ENCODE measurements at regions not wholly inside any gene's neighbourhood (a gene's known extent, or its start where the extent isn't known, plus 50 kb on each side); places are given as distances from the start of the nearest gene placed in this dataset.

- H3K27me3 Mint-ChIP-seq: no peaks in the 10 kb centered on the region
- H3K4me3 Mint-ChIP-seq: no peak overlapping the region
- DNase-seq (no peak), ATAC-seq (no peak)
- H3K4me1 Mint-ChIP-seq: no peaks in the 10 kb centered on the region
- H3K27ac Mint-ChIP-seq: no peak overlapping the region
- H3K36me3 Mint-ChIP-seq: no peaks in the 10 kb centered on the region
- peaks cover 8% of the 10 kb centered on the region for H3K9me3 Mint-ChIP-seq (ENCODE audit: low read depth)
- CTCF ChIA-PET: no interaction called here
Observed at GRCh38 chr3:154743418-154743817, 313.4 kb upstream of the GPR149 start.

GRCh38 chr3:154734468-154734867, 304.5 kb upstream of the GPR149 start:
- Mint-ChIP-seq H3K9me3 (ENCODE audit: low read depth) (peaks cover 3% of the 10 kb centered on the region), H3K36me3 (no peaks in the 10 kb centered on the region), H3K27me3 (no peaks in the 10 kb centered on the region), H3K27ac (no peak overlapping the region), H3K4me3 (no peak overlapping the region), H3K4me1 (no peaks in the 10 kb centered on the region)
- no peak for DNase-seq
- CTCF ChIA-PET: interaction anchor here (0.5 kb wide), 1 partner anchor 181 kb away, joined by 3 read pairs; no protein-coding TSS in a partner anchor
- no peak for ATAC-seq

- CTCF ChIA-PET: interaction anchor here (0.6 kb wide), 1 partner anchor 269 kb away, joined by 3 read pairs; no protein-coding TSS in a partner anchor
- no peaks in the 10 kb centered on the region for H3K4me1 Mint-ChIP-seq
- DNase-seq (no peak), ATAC-seq (no peak)
- H3K36me3 Mint-ChIP-seq: no peaks in the 10 kb centered on the region
- H3K27ac Mint-ChIP-seq: no peak overlapping the region
- H3K4me3 Mint-ChIP-seq: no peak overlapping the region
- no peaks in the 10 kb centered on the region for H3K27me3 Mint-ChIP-seq
- H3K9me3 Mint-ChIP-seq (ENCODE audit: low read depth): peaks cover 5% of the 10 kb centered on the region
Observed at GRCh38 chr3:154730186-154730585, 300.2 kb upstream of the GPR149 start.

GRCh38 chr3:154729741-154730140, 299.8 kb upstream of the GPR149 start:
- Mint-ChIP-seq H3K9me3 (ENCODE audit: low read depth) (peaks cover 5% of the 10 kb centered on the region), H3K4me3 (no peak overlapping the region), H3K4me1 (no peaks in the 10 kb centered on the region), H3K36me3 (no peaks in the 10 kb centered on the region), H3K27me3 (no peaks in the 10 kb centered on the region), H3K27ac (no peak overlapping the region)
- DNase-seq: no peak
- CTCF ChIA-PET: interaction anchor here (0.6 kb wide), 1 partner anchor 268 kb away, joined by 3 read pairs; no protein-coding TSS in a partner anchor
- ATAC-seq: no peak

- no peaks in the 10 kb centered on the region for H3K4me1 Mint-ChIP-seq
- DNase-seq: no peak
- CTCF ChIA-PET: no interaction called here
- H3K27me3 Mint-ChIP-seq: no peaks in the 10 kb centered on the region
- H3K4me3 Mint-ChIP-seq: no peak overlapping the region
- no peak for ATAC-seq
- H3K36me3 Mint-ChIP-seq: no peaks in the 10 kb centered on the region
- H3K27ac Mint-ChIP-seq: no peak overlapping the region
- H3K9me3 Mint-ChIP-seq (ENCODE audit: low read depth): peaks cover 5% of the 10 kb centered on the region
Observed at GRCh38 chr3:154728285-154728684, 298.3 kb upstream of the GPR149 start.

GRCh38 chr3:154720921-154721320, 290.9 kb upstream of the GPR149 start:
- H3K4me3 Mint-ChIP-seq: no peak overlapping the region
- no peak overlapping the region for H3K27ac Mint-ChIP-seq
- H3K27me3 Mint-ChIP-seq: no peaks in the 10 kb centered on the region
- no peaks in the 10 kb centered on the region for H3K9me3 Mint-ChIP-seq (ENCODE audit: low read depth)
- CTCF ChIA-PET: no interaction called here
- H3K4me1 Mint-ChIP-seq: no peaks in the 10 kb centered on the region
- no peaks in the 10 kb centered on the region for H3K36me3 Mint-ChIP-seq
- DNase-seq (no peak), ATAC-seq (no peak)

- CTCF ChIA-PET: no interaction called here
- no peaks in the 10 kb centered on the region for H3K27me3 Mint-ChIP-seq
- no peak overlapping the region for H3K4me3 Mint-ChIP-seq
- DNase-seq: no peak
- no peaks in the 10 kb centered on the region for H3K36me3 Mint-ChIP-seq
- no peak for ATAC-seq
- H3K27ac Mint-ChIP-seq: no peak overlapping the region
- no peaks in the 10 kb centered on the region for H3K4me1 Mint-ChIP-seq
- no peaks in the 10 kb centered on the region for H3K9me3 Mint-ChIP-seq (ENCODE audit: low read depth)
Observed at GRCh38 chr3:154718053-154718452, 288.1 kb upstream of the GPR149 start.

- Mint-ChIP-seq H3K4me3 (no peak overlapping the region), H3K36me3 (no peaks in the 10 kb centered on the region), H3K9me3 (ENCODE audit: low read depth) (no peaks in the 10 kb centered on the region), H3K27me3 (no peaks in the 10 kb centered on the region), H3K27ac (no peak overlapping the region), H3K4me1 (no peaks in the 10 kb centered on the region)
- no peak for DNase-seq
- no peak for ATAC-seq
- CTCF ChIA-PET: no interaction called here
Observed at GRCh38 chr3:154716170-154716569, 286.2 kb upstream of the GPR149 start.

- ATAC-seq: no peak
- CTCF ChIA-PET: no interaction called here
- H3K4me3 Mint-ChIP-seq: no peak overlapping the region
- no peak for DNase-seq
- no peaks in the 10 kb centered on the region for H3K36me3 Mint-ChIP-seq
- H3K9me3 Mint-ChIP-seq (ENCODE audit: low read depth): no peaks in the 10 kb centered on the region
- no peak overlapping the region for H3K27ac Mint-ChIP-seq
- no peaks in the 10 kb centered on the region for H3K4me1 Mint-ChIP-seq
- H3K27me3 Mint-ChIP-seq: no peaks in the 10 kb centered on the region
Observed at GRCh38 chr3:154708554-154708953, 278.6 kb upstream of the GPR149 start.

- CTCF ChIA-PET: no interaction called here
- H3K4me3 Mint-ChIP-seq: no peak overlapping the region
- no peaks in the 10 kb centered on the region for H3K4me1 Mint-ChIP-seq
- no peaks in the 10 kb centered on the region for H3K27me3 Mint-ChIP-seq
- H3K36me3 Mint-ChIP-seq: no peaks in the 10 kb centered on the region
- H3K27ac Mint-ChIP-seq: no peak overlapping the region
- H3K9me3 Mint-ChIP-seq (ENCODE audit: low read depth): peaks cover 3% of the 10 kb centered on the region
- ATAC-seq: no peak
- DNase-seq: no peak
Observed at GRCh38 chr3:154701055-154701454, 271.1 kb upstream of the GPR149 start.

GRCh38 chr3:154690413-154690812, 260.4 kb upstream of the GPR149 start:
- H3K4me3 Mint-ChIP-seq: no peak overlapping the region
- CTCF ChIA-PET: no interaction called here

GRCh38 chr3:154684440-154684839, 254.4 kb upstream of the GPR149 start:
- no peaks in the 10 kb centered on the region for H3K27me3 Mint-ChIP-seq
- no peak for DNase-seq
- CTCF ChIA-PET: no interaction called here
- no peaks in the 10 kb centered on the region for H3K36me3 Mint-ChIP-seq
- no peaks in the 10 kb centered on the region for H3K4me1 Mint-ChIP-seq
- no peak overlapping the region for H3K4me3 Mint-ChIP-seq
- no peak for ATAC-seq
- H3K27ac Mint-ChIP-seq: no peak overlapping the region
- peaks cover 8% of the 10 kb centered on the region for H3K9me3 Mint-ChIP-seq (ENCODE audit: low read depth)

More at GRCh38 chr3:154690413-154690812, 260.4 kb upstream of the GPR149 start:
- Mint-ChIP-seq H3K27me3 (no peaks in the 10 kb centered on the region), H3K36me3 (no peaks in the 10 kb centered on the region), H3K9me3 (ENCODE audit: low read depth) (peaks cover 2% of the 10 kb centered on the region), H3K4me1 (no peaks in the 10 kb centered on the region), H3K27ac (no peak overlapping the region)
- ATAC-seq (no peak), DNase-seq (no peak)

GRCh38 chr3:154684021-154684420, 254.0 kb upstream of the GPR149 start:
- no peaks in the 10 kb centered on the region for H3K27me3 Mint-ChIP-seq
- ATAC-seq: no peak
- H3K4me3 Mint-ChIP-seq: no peak overlapping the region
- no peak for DNase-seq
- no peak overlapping the region for H3K27ac Mint-ChIP-seq
- no peaks in the 10 kb centered on the region for H3K36me3 Mint-ChIP-seq
- H3K4me1 Mint-ChIP-seq: no peaks in the 10 kb centered on the region
- CTCF ChIA-PET: no interaction called here
- H3K9me3 Mint-ChIP-seq (ENCODE audit: low read depth): peaks cover 8% of the 10 kb centered on the region

GRCh38 chr3:154678041-154678654, 248.2 kb upstream of the GPR149 start:
- Mint-ChIP-seq H3K4me3 (no peak overlapping the region), H3K9me3 (ENCODE audit: low read depth) (peaks cover 5% of the 10 kb centered on the region), H3K36me3 (no peaks in the 10 kb centered on the region), H3K4me1 (no peaks in the 10 kb centered on the region), H3K27ac (no peak overlapping the region), H3K27me3 (no peaks in the 10 kb centered on the region)
- CTCF ChIA-PET: no interaction called here
- no peak for DNase-seq
- ATAC-seq: no peak

- no peak for ATAC-seq
Observed at GRCh38 chr3:154668835-154669234, 238.8 kb upstream of the GPR149 start.

More at GRCh38 chr3:154668835-154669234, 238.8 kb upstream of the GPR149 start:
- H3K36me3 Mint-ChIP-seq: no peaks in the 10 kb centered on the region
- no peak overlapping the region for H3K4me3 Mint-ChIP-seq
- DNase-seq: no peak
- H3K9me3 Mint-ChIP-seq (ENCODE audit: low read depth): no peaks in the 10 kb centered on the region
- CTCF ChIA-PET: no interaction called here
- H3K27me3 Mint-ChIP-seq: no peaks in the 10 kb centered on the region
- no peak overlapping the region for H3K27ac Mint-ChIP-seq
- H3K4me1 Mint-ChIP-seq: no peaks in the 10 kb centered on the region

All from activated CD8-positive, alpha-beta memory T cell treated with anti-CD3 and anti-CD28 coated beads, Interleukin-2, amount 10 ng/mL, durations not matched to agents 7 days and 5 days (primary cell).